Non-pigmented ciliary epithelial cell (primary cell): ENCODE measurements at regions not wholly inside any gene's neighbourhood (a gene's known extent, or its start where the extent isn't known, plus 50 kb on each side); places are given as distances from the start of the nearest gene placed in this dataset.
A peak's percentile ranks its signal among the peaks of the same experiment; 100 is the strongest.
"Not testable (repeated sequence)": the region's sequence is repeated elsewhere in the genome, so short reads cannot be mapped to it uniquely, and the experiment has no call there.

Experiments used
- DNase-seq: peaks from one replicate; pipeline ENCODE4 v3.0.0-alpha.2; 2010; ENCODE audit warnings: low read depth

- DNase-seq: not testable (repeated sequence)
Measured at GRCh38 chr6:68022968-68023367, 612.1 kb upstream of the ADGRB3 start.

- no peak for DNase-seq
Measured at GRCh38 chr6:68013780-68014515, 621.1 kb upstream of the ADGRB3 start.

- DNase-seq: no peak
Measured at GRCh38 chr6:68012822-68013221, 622.3 kb upstream of the ADGRB3 start.

- no peak for DNase-seq
Measured at GRCh38 chr6:68010936-68011335, 624.1 kb upstream of the ADGRB3 start.

- DNase-seq: peak; percentile 17
Measured at GRCh38 chr6:68008445-68008844, 626.6 kb upstream of the ADGRB3 start.

GRCh38 chr6:68007717-68008116, 627.4 kb upstream of the ADGRB3 start:
- DNase-seq: no peak

- no peak for DNase-seq
Measured at GRCh38 chr6:67986694-67987232, 648.3 kb upstream of the ADGRB3 start.

- no peak for DNase-seq
Measured at GRCh38 chr6:67976486-67976885, 658.6 kb upstream of the ADGRB3 start.

- DNase-seq: no peak
Measured at GRCh38 chr6:67974931-67975330, 660.2 kb upstream of the ADGRB3 start.

GRCh38 chr6:67971812-67972211, 663.3 kb upstream of the ADGRB3 start:
- no peak for DNase-seq

GRCh38 chr6:67966830-67967229, 668.3 kb upstream of the ADGRB3 start:
- no peak for DNase-seq

GRCh38 chr6:67956352-67956751, 678.7 kb upstream of the ADGRB3 start:
- DNase-seq: no peak

- DNase-seq: no peak
Measured at GRCh38 chr6:67952948-67953347, 682.1 kb upstream of the ADGRB3 start.

GRCh38 chr6:67952121-67952520, 683.0 kb upstream of the ADGRB3 start:
- peak; percentile 23 for DNase-seq

GRCh38 chr6:67947762-67948161, 687.3 kb upstream of the ADGRB3 start:
- not testable (repeated sequence) for DNase-seq

- DNase-seq: no peak
Measured at GRCh38 chr6:67935976-67936477, 699.1 kb upstream of the ADGRB3 start.

- DNase-seq: no peak
Measured at GRCh38 chr6:67933278-67933677, 701.8 kb upstream of the ADGRB3 start.

- not testable (repeated sequence) for DNase-seq
Measured at GRCh38 chr6:67922588-67922987, 712.5 kb upstream of the ADGRB3 start.

- DNase-seq: not testable (repeated sequence)
Measured at GRCh38 chr6:67920040-67920439, 715.0 kb upstream of the ADGRB3 start.

- peak; percentile 28 for DNase-seq
Measured at GRCh38 chr6:67916399-67916798, 718.7 kb upstream of the ADGRB3 start.

GRCh38 chr6:67914419-67914818, 720.7 kb upstream of the ADGRB3 start:
- DNase-seq: no peak

- DNase-seq: no peak
Measured at GRCh38 chr6:67909354-67909753, 725.7 kb upstream of the ADGRB3 start.

GRCh38 chr6:67908379-67908778, 726.7 kb upstream of the ADGRB3 start:
- no peak for DNase-seq

GRCh38 chr6:67904735-67905134, 730.3 kb upstream of the ADGRB3 start:
- not testable (repeated sequence) for DNase-seq
